WTC11 (cell line): ENCODE measurements at regions not wholly inside any gene's neighbourhood (a gene's known extent, or its start where the extent isn't known, plus 50 kb on each side); places are given as distances from the start of the nearest gene placed in this dataset.

Experiments
- ATAC-seq: fragments of 200-7000 bp; cut with Tn5 transposase; 2 replicates; pipeline ENCODE4 v1.10.0; 2021; ENCODE audit warnings: mild to moderate bottlenecking, moderate library complexity
- CTCF ChIA-PET: fragments of 300-600 bp; sonication (Branson Sonifier 250); formaldehyde crosslinking; loops from one replicate; lab custom pipeline; 2021; ENCODE audit warnings: antibody characterized with exemption; lab: Charles Lee
- POLR2A ChIA-PET: fragments of 350-600 bp; sonication (Branson Sonifier 250); formaldehyde crosslinking; loops from one replicate; lab custom pipeline; 2021; ENCODE audit warnings: antibody characterized with exemption; lab: Charles Lee
- DNase-seq: peaks from one replicate; pipeline ENCODE4 v3.0.0; 2021; ENCODE audit warnings: low spot score
- H3K27ac Mint-ChIP-seq: 2 replicates; pipeline ENCODE4 v1.8.0; 2021; ENCODE audit warnings: mixed read lengths
- H3K27me3 Mint-ChIP-seq: 2 replicates; pipeline ENCODE4 v1.8.0; 2021; ENCODE audit warnings: low read depth, mild to moderate bottlenecking, moderate library complexity, mixed read lengths
- H3K36me3 Mint-ChIP-seq: 2 replicates; pipeline ENCODE4 v1.8.0; 2021; ENCODE audit warnings: mixed read lengths
- H3K4me1 Mint-ChIP-seq: 2 replicates; pipeline ENCODE4 v1.8.0; 2022; ENCODE audit warnings: mixed read lengths
- H3K4me3 Mint-ChIP-seq: 2 replicates; pipeline ENCODE4 v1.8.0; 2021; ENCODE audit warnings: mild to moderate bottlenecking, moderate library complexity, mixed read lengths
- H3K9me3 Mint-ChIP-seq: 2 replicates; pipeline ENCODE4 v1.8.0; 2021; ENCODE audit warnings: mixed read lengths
- HMGA2 ChIP-seq: fragments of 250-450 bp; sonication (Bioruptor Pico); IDR thresholded peaks from 2 replicates; pipeline ENCODE4 v1.4.0; 2021; ENCODE audit warnings: mild to moderate bottlenecking, moderate library complexity
- MYBL2 ChIP-seq: sonication (generic); formaldehyde crosslinking; IDR thresholded peaks from 2 replicates; pipeline ENCODE4 v1.8.1; 2023; ENCODE audit warnings: mild to moderate bottlenecking, moderate library complexity, missing genetic modification reagents
- NFE2L1 ChIP-seq: sonication (generic); formaldehyde crosslinking; IDR thresholded peaks from 2 replicates; pipeline ENCODE4 v1.8.1; 2023; ENCODE audit warnings: missing genetic modification reagents
- NR1H2 ChIP-seq: sonication (generic); formaldehyde crosslinking; IDR thresholded peaks from 2 replicates; pipeline ENCODE4 v1.9.0; 2021; ENCODE audit warnings: mild to moderate bottlenecking, moderate library complexity, missing genetic modification reagents
- NR3C1 ChIP-seq: sonication (generic); formaldehyde crosslinking; conservative IDR thresholded peaks from 2 replicates; pipeline ENCODE4 v1.8.1; 2023; ENCODE audit warnings: low read depth, mild to moderate bottlenecking, missing genetic modification reagents
- RORB ChIP-seq: fragments of 250-450 bp; sonication (Bioruptor Pico); IDR thresholded peaks from 2 replicates; pipeline ENCODE4 v1.9.0; 2021; ENCODE audit warnings: mild to moderate bottlenecking
- SMAD3 ChIP-seq: sonication (generic); formaldehyde crosslinking; IDR thresholded peaks from 2 replicates; pipeline ENCODE4 v1.8.0; 2022; ENCODE audit warnings: missing genetic modification reagents, mild to moderate bottlenecking, borderline replicate concordance
- SMAD4 ChIP-seq: sonication (generic); formaldehyde crosslinking; IDR thresholded peaks from 2 replicates; pipeline ENCODE4 v1.8.0; 2022; ENCODE audit warnings: mild to moderate bottlenecking, missing genetic modification reagents
- ZBTB21 ChIP-seq: sonication (generic); formaldehyde crosslinking; IDR thresholded peaks from 2 replicates; pipeline ENCODE4 v1.8.1; 2023; ENCODE audit warnings: mild to moderate bottlenecking, missing genetic modification reagents, borderline replicate concordance
- TF ChIP-seq, protein P1 (sequence below): fragments of 250-450 bp; sonication (Bioruptor Pico); IDR thresholded peaks from 2 replicates; pipeline ENCODE4 v1.9.0; 2021; ENCODE audit warnings: mild to moderate bottlenecking, borderline replicate concordance
- TF ChIP-seq, protein P2 (sequence below): sonication (generic); formaldehyde crosslinking; IDR thresholded peaks from 2 replicates; pipeline ENCODE4 v1.8.1; 2022; ENCODE audit warnings: low read depth, mild to moderate bottlenecking, moderate library complexity, missing genetic modification reagents, borderline replicate concordance
- TF ChIP-seq, protein P3 (sequence below): sonication (generic); formaldehyde crosslinking; conservative IDR thresholded peaks from 2 replicates; pipeline ENCODE4 v1.8.1; 2023; ENCODE audit warnings: mild to moderate bottlenecking, low read depth, missing genetic modification reagents, moderate library complexity
- TF ChIP-seq, protein P4 (sequence below): sonication (generic); formaldehyde crosslinking; IDR thresholded peaks from 2 replicates; pipeline ENCODE4 v1.8.1; 2023; ENCODE audit warnings: mild to moderate bottlenecking, missing genetic modification reagents, moderate library complexity
- TF ChIP-seq, protein P5 (sequence below): sonication (generic); formaldehyde crosslinking; IDR thresholded peaks from 2 replicates; pipeline ENCODE4 v1.8.1; 2022; ENCODE audit warnings: mild to moderate bottlenecking, moderate library complexity, missing genetic modification reagents
- TF ChIP-seq, protein P6 (sequence below): fragments of 250-450 bp; sonication (Bioruptor Pico); IDR thresholded peaks from 2 replicates; pipeline ENCODE4 v1.9.0; 2021; ENCODE audit warnings: mild to moderate bottlenecking

DNA sequence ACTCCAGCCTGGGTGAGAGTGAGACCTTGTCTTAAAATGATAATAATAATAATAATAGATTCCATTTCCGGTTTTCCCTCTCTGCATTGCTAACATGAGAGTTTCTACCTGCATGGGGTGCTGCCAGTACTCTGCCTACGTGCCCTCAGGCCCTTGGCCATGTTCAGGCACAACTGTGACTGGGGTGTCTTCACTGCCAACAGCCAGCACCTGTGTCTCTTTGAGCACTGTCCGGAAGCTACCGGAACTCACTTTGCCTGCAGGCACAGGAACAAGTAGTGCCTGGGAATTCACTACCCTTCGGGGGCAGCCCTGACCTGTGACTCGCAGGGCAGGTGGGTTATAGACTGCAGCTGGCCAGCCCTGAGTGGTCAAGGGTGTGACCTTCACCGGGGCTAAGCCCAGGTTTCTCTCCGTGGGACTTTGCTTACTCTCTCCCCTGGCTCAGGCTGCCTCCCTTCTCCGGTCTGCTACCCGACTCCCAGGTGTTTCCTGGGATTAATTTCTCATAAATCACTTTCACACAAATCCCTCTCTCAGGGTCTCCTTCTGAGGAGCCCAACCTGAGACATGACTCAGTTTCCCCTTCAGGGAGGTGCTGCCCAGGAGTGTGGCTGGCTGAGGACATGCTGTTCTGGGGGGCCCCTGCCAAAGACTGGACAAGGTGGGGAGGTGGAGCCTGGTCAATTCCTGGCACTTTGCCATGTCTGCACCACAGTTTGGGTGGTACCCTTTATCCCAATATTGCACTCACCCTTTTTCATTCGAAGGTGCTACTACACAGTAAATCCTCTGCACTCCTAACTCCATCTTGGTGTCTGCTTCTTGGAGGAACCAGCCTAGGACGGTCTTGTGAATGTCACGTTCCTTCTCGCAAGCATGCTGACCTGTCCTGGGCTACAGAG lies 79.5 kb upstream of the RALGAPA2 start:
- H3K27ac Mint-ChIP-seq = no peak overlapping the region
- no peaks in the 10 kb centered on the region for H3K27me3 Mint-ChIP-seq
- H3K4me3 Mint-ChIP-seq = no peak overlapping the region
- TF ChIP-seq SMAD4 (CRISPR knock-in tag) = no peak
- no peak for TF ChIP-seq HMGA2 (CRISPR knock-in tag)
- no peak for TF ChIP-seq MYBL2
- no peak for TF ChIP-seq NFE2L1
- TF ChIP-seq, protein P1, sequence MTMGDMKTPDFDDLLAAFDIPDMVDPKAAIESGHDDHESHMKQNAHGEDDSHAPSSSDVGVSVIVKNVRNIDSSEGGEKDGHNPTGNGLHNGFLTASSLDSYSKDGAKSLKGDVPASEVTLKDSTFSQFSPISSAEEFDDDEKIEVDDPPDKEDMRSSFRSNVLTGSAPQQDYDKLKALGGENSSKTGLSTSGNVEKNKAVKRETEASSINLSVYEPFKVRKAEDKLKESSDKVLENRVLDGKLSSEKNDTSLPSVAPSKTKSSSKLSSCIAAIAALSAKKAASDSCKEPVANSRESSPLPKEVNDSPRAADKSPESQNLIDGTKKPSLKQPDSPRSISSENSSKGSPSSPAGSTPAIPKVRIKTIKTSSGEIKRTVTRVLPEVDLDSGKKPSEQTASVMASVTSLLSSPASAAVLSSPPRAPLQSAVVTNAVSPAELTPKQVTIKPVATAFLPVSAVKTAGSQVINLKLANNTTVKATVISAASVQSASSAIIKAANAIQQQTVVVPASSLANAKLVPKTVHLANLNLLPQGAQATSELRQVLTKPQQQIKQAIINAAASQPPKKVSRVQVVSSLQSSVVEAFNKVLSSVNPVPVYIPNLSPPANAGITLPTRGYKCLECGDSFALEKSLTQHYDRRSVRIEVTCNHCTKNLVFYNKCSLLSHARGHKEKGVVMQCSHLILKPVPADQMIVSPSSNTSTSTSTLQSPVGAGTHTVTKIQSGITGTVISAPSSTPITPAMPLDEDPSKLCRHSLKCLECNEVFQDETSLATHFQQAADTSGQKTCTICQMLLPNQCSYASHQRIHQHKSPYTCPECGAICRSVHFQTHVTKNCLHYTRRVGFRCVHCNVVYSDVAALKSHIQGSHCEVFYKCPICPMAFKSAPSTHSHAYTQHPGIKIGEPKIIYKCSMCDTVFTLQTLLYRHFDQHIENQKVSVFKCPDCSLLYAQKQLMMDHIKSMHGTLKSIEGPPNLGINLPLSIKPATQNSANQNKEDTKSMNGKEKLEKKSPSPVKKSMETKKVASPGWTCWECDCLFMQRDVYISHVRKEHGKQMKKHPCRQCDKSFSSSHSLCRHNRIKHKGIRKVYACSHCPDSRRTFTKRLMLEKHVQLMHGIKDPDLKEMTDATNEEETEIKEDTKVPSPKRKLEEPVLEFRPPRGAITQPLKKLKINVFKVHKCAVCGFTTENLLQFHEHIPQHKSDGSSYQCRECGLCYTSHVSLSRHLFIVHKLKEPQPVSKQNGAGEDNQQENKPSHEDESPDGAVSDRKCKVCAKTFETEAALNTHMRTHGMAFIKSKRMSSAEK (CRISPR knock-in tag) = no peak
- TF ChIP-seq, protein P2, sequence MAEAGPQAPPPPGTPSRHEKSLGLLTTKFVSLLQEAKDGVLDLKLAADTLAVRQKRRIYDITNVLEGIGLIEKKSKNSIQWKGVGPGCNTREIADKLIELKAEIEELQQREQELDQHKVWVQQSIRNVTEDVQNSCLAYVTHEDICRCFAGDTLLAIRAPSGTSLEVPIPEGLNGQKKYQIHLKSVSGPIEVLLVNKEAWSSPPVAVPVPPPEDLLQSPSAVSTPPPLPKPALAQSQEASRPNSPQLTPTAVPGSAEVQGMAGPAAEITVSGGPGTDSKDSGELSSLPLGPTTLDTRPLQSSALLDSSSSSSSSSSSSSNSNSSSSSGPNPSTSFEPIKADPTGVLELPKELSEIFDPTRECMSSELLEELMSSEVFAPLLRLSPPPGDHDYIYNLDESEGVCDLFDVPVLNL (CRISPR knock-in tag) = no peak
- TF ChIP-seq SMAD3 (CRISPR knock-in tag) = no peak
- TF ChIP-seq RORB = no peak
- TF ChIP-seq NR1H2 (CRISPR knock-in tag) = no peak
- TF ChIP-seq, protein P3, sequence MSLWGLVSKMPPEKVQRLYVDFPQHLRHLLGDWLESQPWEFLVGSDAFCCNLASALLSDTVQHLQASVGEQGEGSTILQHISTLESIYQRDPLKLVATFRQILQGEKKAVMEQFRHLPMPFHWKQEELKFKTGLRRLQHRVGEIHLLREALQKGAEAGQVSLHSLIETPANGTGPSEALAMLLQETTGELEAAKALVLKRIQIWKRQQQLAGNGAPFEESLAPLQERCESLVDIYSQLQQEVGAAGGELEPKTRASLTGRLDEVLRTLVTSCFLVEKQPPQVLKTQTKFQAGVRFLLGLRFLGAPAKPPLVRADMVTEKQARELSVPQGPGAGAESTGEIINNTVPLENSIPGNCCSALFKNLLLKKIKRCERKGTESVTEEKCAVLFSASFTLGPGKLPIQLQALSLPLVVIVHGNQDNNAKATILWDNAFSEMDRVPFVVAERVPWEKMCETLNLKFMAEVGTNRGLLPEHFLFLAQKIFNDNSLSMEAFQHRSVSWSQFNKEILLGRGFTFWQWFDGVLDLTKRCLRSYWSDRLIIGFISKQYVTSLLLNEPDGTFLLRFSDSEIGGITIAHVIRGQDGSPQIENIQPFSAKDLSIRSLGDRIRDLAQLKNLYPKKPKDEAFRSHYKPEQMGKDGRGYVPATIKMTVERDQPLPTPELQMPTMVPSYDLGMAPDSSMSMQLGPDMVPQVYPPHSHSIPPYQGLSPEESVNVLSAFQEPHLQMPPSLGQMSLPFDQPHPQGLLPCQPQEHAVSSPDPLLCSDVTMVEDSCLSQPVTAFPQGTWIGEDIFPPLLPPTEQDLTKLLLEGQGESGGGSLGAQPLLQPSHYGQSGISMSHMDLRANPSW (CRISPR knock-in tag) = no peak
- TF ChIP-seq, protein P4, sequence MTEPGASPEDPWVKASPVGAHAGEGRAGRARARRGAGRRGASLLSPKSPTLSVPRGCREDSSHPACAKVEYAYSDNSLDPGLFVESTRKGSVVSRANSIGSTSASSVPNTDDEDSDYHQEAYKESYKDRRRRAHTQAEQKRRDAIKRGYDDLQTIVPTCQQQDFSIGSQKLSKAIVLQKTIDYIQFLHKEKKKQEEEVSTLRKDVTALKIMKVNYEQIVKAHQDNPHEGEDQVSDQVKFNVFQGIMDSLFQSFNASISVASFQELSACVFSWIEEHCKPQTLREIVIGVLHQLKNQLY = no peak
- TF ChIP-seq NR3C1 (CRISPR knock-in tag) = no peak
- TF ChIP-seq, protein P5, sequence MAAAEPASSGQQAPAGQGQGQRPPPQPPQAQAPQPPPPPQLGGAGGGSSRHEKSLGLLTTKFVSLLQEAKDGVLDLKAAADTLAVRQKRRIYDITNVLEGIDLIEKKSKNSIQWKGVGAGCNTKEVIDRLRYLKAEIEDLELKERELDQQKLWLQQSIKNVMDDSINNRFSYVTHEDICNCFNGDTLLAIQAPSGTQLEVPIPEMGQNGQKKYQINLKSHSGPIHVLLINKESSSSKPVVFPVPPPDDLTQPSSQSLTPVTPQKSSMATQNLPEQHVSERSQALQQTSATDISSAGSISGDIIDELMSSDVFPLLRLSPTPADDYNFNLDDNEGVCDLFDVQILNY (CRISPR knock-in tag) = no peak
- TF ChIP-seq, protein P6, sequence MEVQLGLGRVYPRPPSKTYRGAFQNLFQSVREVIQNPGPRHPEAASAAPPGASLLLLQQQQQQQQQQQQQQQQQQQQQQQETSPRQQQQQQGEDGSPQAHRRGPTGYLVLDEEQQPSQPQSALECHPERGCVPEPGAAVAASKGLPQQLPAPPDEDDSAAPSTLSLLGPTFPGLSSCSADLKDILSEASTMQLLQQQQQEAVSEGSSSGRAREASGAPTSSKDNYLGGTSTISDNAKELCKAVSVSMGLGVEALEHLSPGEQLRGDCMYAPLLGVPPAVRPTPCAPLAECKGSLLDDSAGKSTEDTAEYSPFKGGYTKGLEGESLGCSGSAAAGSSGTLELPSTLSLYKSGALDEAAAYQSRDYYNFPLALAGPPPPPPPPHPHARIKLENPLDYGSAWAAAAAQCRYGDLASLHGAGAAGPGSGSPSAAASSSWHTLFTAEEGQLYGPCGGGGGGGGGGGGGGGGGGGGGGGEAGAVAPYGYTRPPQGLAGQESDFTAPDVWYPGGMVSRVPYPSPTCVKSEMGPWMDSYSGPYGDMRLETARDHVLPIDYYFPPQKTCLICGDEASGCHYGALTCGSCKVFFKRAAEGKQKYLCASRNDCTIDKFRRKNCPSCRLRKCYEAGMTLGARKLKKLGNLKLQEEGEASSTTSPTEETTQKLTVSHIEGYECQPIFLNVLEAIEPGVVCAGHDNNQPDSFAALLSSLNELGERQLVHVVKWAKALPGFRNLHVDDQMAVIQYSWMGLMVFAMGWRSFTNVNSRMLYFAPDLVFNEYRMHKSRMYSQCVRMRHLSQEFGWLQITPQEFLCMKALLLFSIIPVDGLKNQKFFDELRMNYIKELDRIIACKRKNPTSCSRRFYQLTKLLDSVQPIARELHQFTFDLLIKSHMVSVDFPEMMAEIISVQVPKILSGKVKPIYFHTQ = no peak
- TF ChIP-seq ZBTB21 (CRISPR knock-in tag) = no peak
- ChIA-PET POLR2A (no interaction called here), CTCF (no interaction called here)
- ATAC-seq = no peak
- no peak for DNase-seq
- H3K36me3 Mint-ChIP-seq = no peaks in the 10 kb centered on the region
- H3K9me3 Mint-ChIP-seq = peaks cover 7% of the 10 kb centered on the region
- H3K4me1 Mint-ChIP-seq = peaks cover 3% of the 10 kb centered on the region; the same call in 1 of the 2 replicates
